Suprapubic skin (tissue), 4 donors: ENCODE measurements at regions not wholly inside any gene's neighbourhood (a gene's known extent, or its start where the extent isn't known, plus 50 kb on each side); places are given as distances from the start of the nearest gene placed in this dataset.

Experiments used
- DNase-seq, 2 donors: peaks; one replicate each; pipeline ENCODE4 v3.0.0-alpha.2; 2019; ENCODE audit warnings: low spot score in 2 of 2
- H3K27ac ChIP-seq: fragments of 200-600 bp; sonication (generic); one replicate; pipeline ENCODE4 v1.5.1; 2019
- H3K27me3 ChIP-seq: fragments of 200-600 bp; sonication (generic); one replicate; pipeline ENCODE4 v1.5.1; 2019
- H3K36me3 ChIP-seq: fragments of 200-600 bp; sonication (generic); one replicate; pipeline ENCODE4 v1.5.1; 2019
- H3K4me1 ChIP-seq: fragments of 200-600 bp; sonication (generic); one replicate; pipeline ENCODE4 v1.5.1; 2019
- H3K4me3 ChIP-seq: fragments of 200-600 bp; sonication (generic); one replicate; pipeline ENCODE4 v1.5.1; 2019; ENCODE audit warnings: mild to moderate bottlenecking
- H3K9me3 ChIP-seq: fragments of 200-600 bp; sonication (generic); one replicate; pipeline ENCODE4 v1.5.1; 2019
- EP300 ChIP-seq: sonication (generic); formaldehyde crosslinking; IDR thresholded peaks from one replicate; pipeline ENCODE4 v1.6.1; 2017; ENCODE audit warnings: antibody characterized with exemption
- POLR2A ChIP-seq, 2 donors: fragments of 450-650 bp; IDR thresholded peaks; one replicate each; pipeline ENCODE4 v1.6.1; 2017; ENCODE audit warnings: antibody characterized with exemption in 2 of 2, mild to moderate bottlenecking in 2 of 2, moderate library complexity in 2 of 2
- POLR2AphosphoS5 ChIP-seq, 3 donors: sonication (generic); formaldehyde crosslinking; IDR thresholded peaks; one replicate each; pipeline ENCODE4 v1.6.1; 2017; ENCODE audit warnings: antibody characterized with exemption in 3 of 3
- WGBS: methylation state at CpG from one replicate; pipeline ENCODE4 v1.1.5; 2018; 5-methylcytosine and 5-hydroxymethylcytosine counted together
- TF ChIP-seq, protein P1 (sequence below), 2 donors: fragments of 200-600 bp in 1 of 2; fragments of 450-650 bp in 1 of 2; sonication (generic) in 1 of 2; IDR thresholded peaks; one replicate each; pipeline ENCODE4 v1.5.1; 2016 to 2019; ENCODE audit warnings: antibody characterized with exemption in 2 of 2, mild to moderate bottlenecking in 1 of 2, moderate library complexity in 1 of 2

DNA sequence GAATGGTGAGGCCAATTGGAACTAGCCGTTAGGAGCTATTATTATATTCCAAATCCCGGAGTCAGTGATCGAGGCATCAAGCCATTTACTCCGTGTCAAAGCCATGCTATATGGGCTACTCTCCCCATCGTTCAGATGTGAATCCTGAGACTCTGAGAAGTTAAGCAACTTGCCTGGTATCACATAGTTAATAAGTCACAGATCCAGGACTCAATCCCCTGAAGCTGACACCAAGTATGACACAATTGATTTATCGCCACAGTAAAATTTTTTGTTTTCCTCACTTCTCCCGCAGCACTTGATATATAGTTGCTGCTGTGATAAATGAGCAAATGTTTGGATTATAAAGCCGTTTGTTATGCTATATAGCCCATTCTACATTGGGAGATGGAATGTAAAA lies 50.8 kb upstream of the TSHZ2 start:
- WGBS: 86% methylated on average over 8 of the region's 8 CpGs
- H3K9me3 ChIP-seq: no peaks in the 10 kb centered on the region
- no peak for TF ChIP-seq POLR2AphosphoS5 (IDR thresholded peaks at IDR 0.05)
- no peak for TF ChIP-seq EP300
- TF ChIP-seq, protein P1, sequence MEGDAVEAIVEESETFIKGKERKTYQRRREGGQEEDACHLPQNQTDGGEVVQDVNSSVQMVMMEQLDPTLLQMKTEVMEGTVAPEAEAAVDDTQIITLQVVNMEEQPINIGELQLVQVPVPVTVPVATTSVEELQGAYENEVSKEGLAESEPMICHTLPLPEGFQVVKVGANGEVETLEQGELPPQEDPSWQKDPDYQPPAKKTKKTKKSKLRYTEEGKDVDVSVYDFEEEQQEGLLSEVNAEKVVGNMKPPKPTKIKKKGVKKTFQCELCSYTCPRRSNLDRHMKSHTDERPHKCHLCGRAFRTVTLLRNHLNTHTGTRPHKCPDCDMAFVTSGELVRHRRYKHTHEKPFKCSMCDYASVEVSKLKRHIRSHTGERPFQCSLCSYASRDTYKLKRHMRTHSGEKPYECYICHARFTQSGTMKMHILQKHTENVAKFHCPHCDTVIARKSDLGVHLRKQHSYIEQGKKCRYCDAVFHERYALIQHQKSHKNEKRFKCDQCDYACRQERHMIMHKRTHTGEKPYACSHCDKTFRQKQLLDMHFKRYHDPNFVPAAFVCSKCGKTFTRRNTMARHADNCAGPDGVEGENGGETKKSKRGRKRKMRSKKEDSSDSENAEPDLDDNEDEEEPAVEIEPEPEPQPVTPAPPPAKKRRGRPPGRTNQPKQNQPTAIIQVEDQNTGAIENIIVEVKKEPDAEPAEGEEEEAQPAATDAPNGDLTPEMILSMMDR (IDR thresholded peaks at IDR 0.05): no peak
- TF ChIP-seq POLR2A (IDR thresholded peaks at IDR 0.05): no peak

DNA sequence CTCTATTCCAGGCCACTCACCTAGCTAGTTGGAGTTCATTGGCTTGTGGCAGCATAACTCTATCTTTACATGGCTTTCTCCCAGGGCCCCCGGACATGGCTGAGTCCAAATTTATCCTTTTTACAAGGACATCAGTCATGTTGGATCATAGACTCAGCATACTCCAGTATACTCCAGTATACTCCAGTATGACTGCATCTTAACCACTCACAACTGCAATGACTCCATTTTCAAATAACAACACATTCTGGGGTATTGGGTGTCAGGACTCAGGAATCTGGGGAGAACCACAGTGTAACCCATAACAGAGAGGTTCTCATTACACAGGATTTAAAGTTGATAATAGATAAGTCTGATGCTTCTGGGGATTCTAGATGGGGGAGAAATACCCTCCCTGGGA lies 53.8 kb upstream of the TSHZ2 start:
- Histone ChIP-seq H3K4me1 (peaks cover 10% of the 10 kb centered on the region), H3K4me3 (no peak overlapping the region), H3K27me3 (no peaks in the 10 kb centered on the region), H3K27ac (no peak overlapping the region), H3K36me3 (no peaks in the 10 kb centered on the region), H3K9me3 (no peaks in the 10 kb centered on the region)
- 100% methylated on average over 1 of the region's 1 CpG for WGBS
- TF ChIP-seq POLR2A (IDR thresholded peaks at IDR 0.05) (no peak), EP300 (no peak), POLR2AphosphoS5 (IDR thresholded peaks at IDR 0.05) (no peak)
- TF ChIP-seq, protein P1 (IDR thresholded peaks at IDR 0.05): no peak
- no peak for DNase-seq

More for the DNA sequence above, 50.8 kb upstream of the TSHZ2 start:
- H3K27me3 ChIP-seq: no peaks in the 10 kb centered on the region
- H3K4me3 ChIP-seq: no peak overlapping the region
- H3K27ac ChIP-seq: no peak overlapping the region
- no peaks in the 10 kb centered on the region for H3K36me3 ChIP-seq
- peaks cover 25% of the 10 kb centered on the region for H3K4me1 ChIP-seq
- DNase-seq: no peak

DNA sequence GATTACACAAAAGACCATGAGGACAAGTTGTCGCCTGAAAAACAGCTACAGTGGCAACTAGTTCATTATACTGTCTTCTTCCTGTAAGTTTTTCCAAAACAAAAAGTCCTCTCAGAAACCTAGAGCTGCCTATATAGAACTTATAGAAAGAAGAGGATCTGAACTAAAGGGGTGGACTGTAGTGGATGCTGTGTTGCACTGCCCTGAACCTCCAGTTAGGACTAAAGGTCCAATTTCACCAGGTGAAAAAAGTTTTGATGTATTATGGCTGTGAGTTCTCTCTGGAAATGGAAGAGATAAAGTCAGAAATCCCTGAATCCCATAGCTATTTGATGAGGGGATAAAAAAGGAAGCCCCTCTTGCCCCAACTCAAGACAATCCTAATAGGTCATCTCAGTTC lies 56.6 kb upstream of the TSHZ2 start:
- DNase-seq: no peak
- H3K36me3 ChIP-seq: no peaks in the 10 kb centered on the region
- no peaks in the 10 kb centered on the region for H3K4me1 ChIP-seq

DNA sequence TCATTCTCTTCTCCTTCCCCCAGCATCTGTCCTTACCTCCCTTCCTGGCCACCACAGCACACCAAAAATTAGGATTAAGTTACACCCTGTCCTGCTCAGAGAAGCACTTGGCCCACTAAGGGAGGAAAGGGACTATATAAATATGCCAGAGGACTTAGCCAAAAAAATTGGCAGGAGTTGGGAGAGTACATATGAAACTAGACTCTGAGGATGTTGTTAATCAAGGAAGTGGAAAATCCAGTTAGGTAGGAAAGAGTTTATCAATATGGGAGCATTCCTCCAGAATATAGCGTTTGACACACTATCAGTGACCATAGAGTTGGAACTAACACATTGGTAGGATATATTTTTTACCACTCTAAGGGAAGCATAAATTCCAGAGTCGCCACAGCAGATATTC lies 57.3 kb upstream of the TSHZ2 start:
- no peak for TF ChIP-seq EP300
- no peak for TF ChIP-seq POLR2AphosphoS5 (IDR thresholded peaks at IDR 0.05)
- TF ChIP-seq, protein P1 (IDR thresholded peaks at IDR 0.05): no peak
- TF ChIP-seq POLR2A (IDR thresholded peaks at IDR 0.05): no peak
- H3K4me3 ChIP-seq: no peak overlapping the region
- DNase-seq: no peak
- H3K9me3 ChIP-seq: no peaks in the 10 kb centered on the region
- WGBS: 64% methylated on average over 2 of the region's 2 CpGs
- H3K4me1 ChIP-seq: no peaks in the 10 kb centered on the region
- H3K27me3 ChIP-seq: no peaks in the 10 kb centered on the region
- no peak overlapping the region for H3K27ac ChIP-seq
- H3K36me3 ChIP-seq: no peaks in the 10 kb centered on the region

More for the DNA sequence above, 56.6 kb upstream of the TSHZ2 start:
- H3K27ac ChIP-seq: no peak overlapping the region
- no peak overlapping the region for H3K4me3 ChIP-seq
- no peaks in the 10 kb centered on the region for H3K27me3 ChIP-seq
- TF ChIP-seq POLR2AphosphoS5 (IDR thresholded peaks at IDR 0.05) (no peak), POLR2A (IDR thresholded peaks at IDR 0.05) (no peak), EP300 (no peak)
- TF ChIP-seq, protein P1 (IDR thresholded peaks at IDR 0.05): no peak
- H3K9me3 ChIP-seq: no peaks in the 10 kb centered on the region
- WGBS: 94% methylated on average over 1 of the region's 1 CpG

DNA sequence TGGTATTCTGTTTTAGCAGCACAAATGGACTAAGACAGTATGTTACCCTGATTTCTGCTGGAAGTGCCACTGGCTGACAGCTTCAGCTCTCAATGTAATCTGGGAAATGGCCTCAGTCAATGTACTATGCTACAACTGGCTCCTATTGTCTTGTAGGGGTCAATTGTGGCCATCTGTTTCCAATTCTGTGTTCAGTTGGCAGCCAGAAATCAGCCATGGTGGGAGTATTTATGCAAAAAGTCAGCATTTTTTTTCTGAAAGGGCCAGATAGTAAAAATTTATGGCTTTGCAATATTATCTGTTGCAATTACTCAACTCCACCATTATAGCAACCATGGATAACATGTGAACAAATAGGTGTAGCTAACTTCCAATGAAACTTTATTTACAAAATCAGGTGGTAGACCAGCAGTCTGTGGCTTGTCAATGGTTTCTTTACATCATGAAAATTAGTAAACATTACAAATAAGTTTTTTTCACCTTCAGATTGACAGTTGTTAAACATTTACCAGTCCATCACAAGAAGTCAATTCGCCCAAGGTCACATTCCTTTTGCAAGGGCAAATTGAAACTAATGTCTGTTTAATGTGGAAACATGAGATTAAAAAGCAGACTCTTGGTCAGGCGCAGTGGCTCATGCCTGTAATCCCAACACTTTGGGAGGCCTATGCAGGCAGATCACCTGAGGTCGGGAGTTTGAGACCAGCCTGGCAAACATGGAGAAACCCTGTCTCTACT lies 58.3 kb upstream of the TSHZ2 start:
- DNase-seq: no peak
- WGBS: 92% methylated on average over 3 of the region's 3 CpGs
- TF ChIP-seq EP300: no peak
- no peak for TF ChIP-seq POLR2AphosphoS5 (IDR thresholded peaks at IDR 0.05)
- TF ChIP-seq, protein P1 (IDR thresholded peaks at IDR 0.05): no peak
- no peak for TF ChIP-seq POLR2A (IDR thresholded peaks at IDR 0.05)
- Histone ChIP-seq H3K4me3 (no peak overlapping the region), H3K27me3 (no peaks in the 10 kb centered on the region), H3K4me1 (no peaks in the 10 kb centered on the region), H3K9me3 (no peaks in the 10 kb centered on the region), H3K36me3 (no peaks in the 10 kb centered on the region), H3K27ac (no peak overlapping the region)
